Astrocyte (in vitro differentiated cells and primary cell): ENCODE measurements at regions not wholly inside any gene's neighbourhood (a gene's known extent, or its start where the extent isn't known, plus 50 kb on each side); places are given as distances from the start of the nearest gene placed in this dataset.

Experiments
- CTCF ChIP-seq: IDR thresholded peaks from 2 replicates; pipeline ENCODE4 v1.5.1; 2011; ENCODE audit warnings: low read depth, mild to moderate bottlenecking, inconsistent platforms, low read length, moderate library complexity; ENCODE audit not compliant: insufficient read depth
- EZH2 ChIP-seq: IDR thresholded peaks from 2 replicates; pipeline ENCODE4 v1.6.1; 2012; ENCODE audit warnings: mild to moderate bottlenecking, low read length, inconsistent platforms; ENCODE audit not compliant: insufficient read depth

GRCh38 chr2:142535311-142535710 is 342.2 kb upstream of the KYNU start:
- TF ChIP-seq CTCF (no peak), EZH2 (no peak)
